ENCODE measurements at regions not wholly inside any gene's neighbourhood (a gene's known extent, or its start where the extent isn't known, plus 50 kb on each side); places are given as distances from the start of the nearest gene placed in this dataset.
"Not testable (repeated sequence)": the region's sequence is repeated elsewhere in the genome, so short reads cannot be mapped to it uniquely, and the experiment has no call there.

- intact Hi-C loops (cut with DNase I) = no loop called here
Measured at GRCh38 chr19:30978639-30979038, 370.6 kb downstream of the TSHZ3 start.

GRCh38 chr19:30969591-30969990 is 379.6 kb downstream of the TSHZ3 start:
- DNase-seq (no peak), ATAC-seq (no peak)
- Histone ChIP-seq H3K27me3 (ENCODE audit: control insufficient read depth, insufficient read depth) (no peaks in the 10 kb centered on the region), H3K4me1 (ENCODE audit: control insufficient read depth, insufficient read depth, low read length) (no peaks in the 10 kb centered on the region), H3K9me3 (ENCODE audit: control insufficient read depth, low read length) (no peaks in the 10 kb centered on the region), H3K27ac (ENCODE audit: low read length) (no peak overlapping the region), H3K4me3 (ENCODE audit: low read length) (no peak overlapping the region)
- intact Hi-C loops (cut with DNase I) = no loop called here
- 93% methylated on average over 2 of the region's 2 CpGs for WGBS

More at GRCh38 chr19:30978639-30979038, 370.6 kb downstream of the TSHZ3 start:
- 31% methylated on average over 4 of the region's 4 CpGs for WGBS
- no peak for ATAC-seq
- no peaks in the 10 kb centered on the region for H3K9me3 ChIP-seq (ENCODE audit: control insufficient read depth, low read length)
- H3K4me3 ChIP-seq (ENCODE audit: low read length) = no peak overlapping the region
- H3K27me3 ChIP-seq (ENCODE audit: control insufficient read depth, insufficient read depth) = no peaks in the 10 kb centered on the region
- H3K4me1 ChIP-seq (ENCODE audit: control insufficient read depth, insufficient read depth, low read length) = no peaks in the 10 kb centered on the region
- DNase-seq = no peak
- H3K27ac ChIP-seq (ENCODE audit: low read length) = no peak overlapping the region

GRCh38 chr19:30968841-30969399 is 380.3 kb downstream of the TSHZ3 start:
- H3K4me1 ChIP-seq (ENCODE audit: control insufficient read depth, insufficient read depth, low read length) = no peaks in the 10 kb centered on the region
- DNase-seq (no peak), ATAC-seq (no peak)
- H3K27ac ChIP-seq (ENCODE audit: low read length) = no peak overlapping the region
- no peak overlapping the region for H3K4me3 ChIP-seq (ENCODE audit: low read length)
- no peaks in the 10 kb centered on the region for H3K27me3 ChIP-seq (ENCODE audit: control insufficient read depth, insufficient read depth)
- intact Hi-C loops (cut with DNase I) = no loop called here
- 85% methylated on average over 5 of the region's 5 CpGs for WGBS
- H3K9me3 ChIP-seq (ENCODE audit: control insufficient read depth, low read length) = no peaks in the 10 kb centered on the region

- ATAC-seq (no peak), DNase-seq (no peak)
- no peak overlapping the region for H3K27ac ChIP-seq (ENCODE audit: low read length)
- intact Hi-C loops (cut with DNase I) = no loop called here
- 79% methylated on average over 5 of the region's 5 CpGs for WGBS
- H3K4me1 ChIP-seq (ENCODE audit: control insufficient read depth, insufficient read depth, low read length) = no peaks in the 10 kb centered on the region
- H3K9me3 ChIP-seq (ENCODE audit: control insufficient read depth, low read length) = no peaks in the 10 kb centered on the region
- no peaks in the 10 kb centered on the region for H3K27me3 ChIP-seq (ENCODE audit: control insufficient read depth, insufficient read depth)
- H3K4me3 ChIP-seq (ENCODE audit: low read length) = no peak overlapping the region
Measured at GRCh38 chr19:30968210-30968609, 381.0 kb downstream of the TSHZ3 start.

GRCh38 chr19:30966486-30966885 is 382.8 kb downstream of the TSHZ3 start:
- Histone ChIP-seq H3K27me3 (ENCODE audit: control insufficient read depth, insufficient read depth) (no peaks in the 10 kb centered on the region), H3K9me3 (ENCODE audit: control insufficient read depth, low read length) (no peaks in the 10 kb centered on the region), H3K4me1 (ENCODE audit: control insufficient read depth, insufficient read depth, low read length) (no peaks in the 10 kb centered on the region), H3K4me3 (ENCODE audit: low read length) (no peak overlapping the region), H3K27ac (ENCODE audit: low read length) (no peak overlapping the region)
- intact Hi-C loops (cut with DNase I) = no loop called here
- DNase-seq (no peak), ATAC-seq (no peak)
- WGBS = 82% methylated on average over 4 of the region's 4 CpGs

GRCh38 chr19:30959011-30959410 is 390.2 kb downstream of the TSHZ3 start:
- Histone ChIP-seq H3K27ac (ENCODE audit: low read length) (no peak overlapping the region), H3K27me3 (ENCODE audit: control insufficient read depth, insufficient read depth) (no peaks in the 10 kb centered on the region), H3K4me3 (ENCODE audit: low read length) (no peak overlapping the region), H3K9me3 (ENCODE audit: control insufficient read depth, low read length) (no peaks in the 10 kb centered on the region), H3K4me1 (ENCODE audit: control insufficient read depth, insufficient read depth, low read length) (no peaks in the 10 kb centered on the region)
- 79% methylated on average over 3 of the region's 3 CpGs for WGBS
- intact Hi-C loops (cut with DNase I) = no loop called here
- no peak for ATAC-seq
- DNase-seq = no peak

- intact Hi-C loops (cut with DNase I) = no loop called here
Measured at GRCh38 chr19:30955112-30956104, 393.8 kb downstream of the TSHZ3 start.

GRCh38 chr19:30944276-30944932 is 404.8 kb downstream of the TSHZ3 start:
- WGBS = 91% methylated on average over 6 of the region's 6 CpGs

More at GRCh38 chr19:30955112-30956104, 393.8 kb downstream of the TSHZ3 start:
- no peak overlapping the region for H3K4me3 ChIP-seq (ENCODE audit: low read length)
- WGBS = 80% methylated on average over 12 of the region's 12 CpGs
- H3K27me3 ChIP-seq (ENCODE audit: control insufficient read depth, insufficient read depth) = no peaks in the 10 kb centered on the region
- no peak for ATAC-seq
- H3K4me1 ChIP-seq (ENCODE audit: control insufficient read depth, insufficient read depth, low read length) = no peaks in the 10 kb centered on the region
- no peak for DNase-seq
- H3K9me3 ChIP-seq (ENCODE audit: control insufficient read depth, low read length) = no peaks in the 10 kb centered on the region
- no peak overlapping the region for H3K27ac ChIP-seq (ENCODE audit: low read length)

GRCh38 chr19:30943101-30943843 is 406.0 kb downstream of the TSHZ3 start:
- Histone ChIP-seq H3K9me3 (ENCODE audit: control insufficient read depth, low read length) (no peaks in the 10 kb centered on the region), H3K4me3 (ENCODE audit: low read length) (no peak overlapping the region), H3K27me3 (ENCODE audit: control insufficient read depth, insufficient read depth) (no peaks in the 10 kb centered on the region), H3K27ac (ENCODE audit: low read length) (no peak overlapping the region), H3K4me1 (ENCODE audit: control insufficient read depth, insufficient read depth, low read length) (no peaks in the 10 kb centered on the region)
- 85% methylated on average over 13 of the region's 13 CpGs for WGBS
- intact Hi-C loops (cut with DNase I) = no loop called here
- ATAC-seq (no peak), DNase-seq (no peak)

More at GRCh38 chr19:30944276-30944932, 404.8 kb downstream of the TSHZ3 start:
- H3K4me3 ChIP-seq (ENCODE audit: low read length); DNase-seq; intact Hi-C loops (cut with DNase I); H3K9me3 ChIP-seq (ENCODE audit: control insufficient read depth, low read length); H3K27me3 ChIP-seq (ENCODE audit: control insufficient read depth, insufficient read depth); H3K4me1 ChIP-seq (ENCODE audit: control insufficient read depth, insufficient read depth, low read length); ATAC-seq; H3K27ac ChIP-seq (ENCODE audit: low read length): not testable (repeated sequence)

GRCh38 chr19:30942636-30943035 is 406.6 kb downstream of the TSHZ3 start:
- DNase-seq (no peak), ATAC-seq (no peak)
- no peak overlapping the region for H3K27ac ChIP-seq (ENCODE audit: low read length)
- H3K4me3 ChIP-seq (ENCODE audit: low read length) = no peak overlapping the region
- WGBS = 24% methylated on average over 3 of the region's 3 CpGs
- H3K27me3 ChIP-seq (ENCODE audit: control insufficient read depth, insufficient read depth) = no peaks in the 10 kb centered on the region
- intact Hi-C loops (cut with DNase I) = no loop called here
- no peaks in the 10 kb centered on the region for H3K9me3 ChIP-seq (ENCODE audit: control insufficient read depth, low read length)
- H3K4me1 ChIP-seq (ENCODE audit: control insufficient read depth, insufficient read depth, low read length) = no peaks in the 10 kb centered on the region

All from right cardiac atrium (tissue), 5 donors.